ENCODE measurements at regions not wholly inside any gene's neighbourhood (a gene's known extent, or its start where the extent isn't known, plus 50 kb on each side); places are given as distances from the start of the nearest gene placed in this dataset.

GRCh38 chr12:62163368-62163767 lies 96.8 kb upstream of the USP15 start:
- TF ChIP-seq CTCF (IDR thresholded peaks at IDR 0.05; ENCODE audit: unreplicated experiment) = no peak
- no peaks in the 10 kb centered on the region for H3K9me3 Mint-ChIP-seq
- peaks cover 15% of the 10 kb centered on the region for H3K27me3 Mint-ChIP-seq (ENCODE audit: low read depth)
- no peaks in the 10 kb centered on the region for H3K4me1 Mint-ChIP-seq
- no peaks in the 10 kb centered on the region for H3K36me3 Mint-ChIP-seq
- no peak overlapping the region for H3K4me3 Mint-ChIP-seq
- DNase-seq (ENCODE audit: low spot score in 2 of 2, unreplicated experiment in 2 of 2) = no peak
- H3K27ac Mint-ChIP-seq = no peak overlapping the region

GRCh38 chr12:62164036-62164435 lies 96.2 kb upstream of the USP15 start:
- Mint-ChIP-seq H3K9me3 (no peaks in the 10 kb centered on the region), H3K4me1 (no peaks in the 10 kb centered on the region), H3K27me3 (ENCODE audit: low read depth) (peaks cover 11% of the 10 kb centered on the region), H3K4me3 (no peak overlapping the region), H3K36me3 (no peaks in the 10 kb centered on the region), H3K27ac (no peak overlapping the region)
- DNase-seq (ENCODE audit: low spot score in 2 of 2, unreplicated experiment in 2 of 2) = no peak
- no peak for TF ChIP-seq CTCF (IDR thresholded peaks at IDR 0.05; ENCODE audit: unreplicated experiment)

- H3K27ac Mint-ChIP-seq = no peak overlapping the region
- H3K9me3 Mint-ChIP-seq = no peaks in the 10 kb centered on the region
- H3K4me3 Mint-ChIP-seq = no peak overlapping the region
- TF ChIP-seq CTCF (IDR thresholded peaks at IDR 0.05; ENCODE audit: unreplicated experiment) = no peak
- peaks cover 11% of the 10 kb centered on the region for H3K27me3 Mint-ChIP-seq (ENCODE audit: low read depth)
- H3K4me1 Mint-ChIP-seq = no peaks in the 10 kb centered on the region
- H3K36me3 Mint-ChIP-seq = no peaks in the 10 kb centered on the region
- no peak for DNase-seq (ENCODE audit: low spot score in 2 of 2, unreplicated experiment in 2 of 2)
Observed at GRCh38 chr12:62166525-62166924, 93.7 kb upstream of the USP15 start.

- TF ChIP-seq CTCF (IDR thresholded peaks at IDR 0.05; ENCODE audit: unreplicated experiment) = no peak
- no peaks in the 10 kb centered on the region for H3K4me1 Mint-ChIP-seq
- no peak for DNase-seq (ENCODE audit: low spot score in 2 of 2, unreplicated experiment in 2 of 2)
- no peaks in the 10 kb centered on the region for H3K9me3 Mint-ChIP-seq
- H3K36me3 Mint-ChIP-seq = no peaks in the 10 kb centered on the region
- no peak overlapping the region for H3K4me3 Mint-ChIP-seq
- H3K27me3 Mint-ChIP-seq (ENCODE audit: low read depth) = peaks cover 12% of the 10 kb centered on the region
- H3K27ac Mint-ChIP-seq = no peak overlapping the region
Observed at GRCh38 chr12:62168411-62168810, 91.8 kb upstream of the USP15 start.

- no peak overlapping the region for H3K27ac Mint-ChIP-seq
- H3K4me1 Mint-ChIP-seq = no peaks in the 10 kb centered on the region
- H3K27me3 Mint-ChIP-seq (ENCODE audit: low read depth) = peaks cover 28% of the 10 kb centered on the region
- DNase-seq (ENCODE audit: low spot score in 2 of 2, unreplicated experiment in 2 of 2) = no peak
- no peak for TF ChIP-seq CTCF (IDR thresholded peaks at IDR 0.05; ENCODE audit: unreplicated experiment)
- H3K4me3 Mint-ChIP-seq = no peak overlapping the region
- no peaks in the 10 kb centered on the region for H3K36me3 Mint-ChIP-seq
- H3K9me3 Mint-ChIP-seq = no peaks in the 10 kb centered on the region
Observed at GRCh38 chr12:62170241-62170640, 90.0 kb upstream of the USP15 start.
